NOMO-1 treated with DMSO at 0.1 percent for 48 hours (cell line): ENCODE measurements at regions not wholly inside any gene's neighbourhood (a gene's known extent, or its start where the extent isn't known, plus 50 kb on each side); places are given as distances from the start of the nearest gene placed in this dataset.

Source experiments
- DNase-seq: peaks from one replicate; lab custom pipeline; 2025; ENCODE audit not compliant: unreplicated experiment; lab: John Stamatoyannopoulos, UW

- DNase-seq: no peak
Observed at GRCh38 chr12:127267128-127267527, 999.8 kb upstream of the TMEM132C start.

- no peak for DNase-seq
Observed at GRCh38 chr12:127268213-127268612, 998.8 kb upstream of the TMEM132C start.

GRCh38 chr12:127268706-127269425 is 998.1 kb upstream of the TMEM132C start:
- no peak for DNase-seq

- DNase-seq: no peak
Observed at GRCh38 chr12:127270193-127270592, 996.8 kb upstream of the TMEM132C start.

- DNase-seq: no peak
Observed at GRCh38 chr12:127271776-127272175, 995.2 kb upstream of the TMEM132C start.

GRCh38 chr12:127272864-127273263 is 994.1 kb upstream of the TMEM132C start:
- no peak for DNase-seq

GRCh38 chr12:127273626-127274025 is 993.3 kb upstream of the TMEM132C start:
- no peak for DNase-seq

- no peak for DNase-seq
Observed at GRCh38 chr12:127275416-127275815, 991.6 kb upstream of the TMEM132C start.

GRCh38 chr12:127277882-127278281 is 989.1 kb upstream of the TMEM132C start:
- no peak for DNase-seq

GRCh38 chr12:127278351-127278750 is 988.6 kb upstream of the TMEM132C start:
- DNase-seq: no peak

GRCh38 chr12:127280393-127281275 is 986.3 kb upstream of the TMEM132C start:
- no peak for DNase-seq

GRCh38 chr12:127282786-127283565 is 984.0 kb upstream of the TMEM132C start:
- no peak for DNase-seq

GRCh38 chr12:127284021-127284420 is 982.9 kb upstream of the TMEM132C start:
- no peak for DNase-seq

GRCh38 chr12:127284870-127285431 is 982.0 kb upstream of the TMEM132C start:
- DNase-seq: no peak

GRCh38 chr12:127286281-127286680 is 980.7 kb upstream of the TMEM132C start:
- no peak for DNase-seq

GRCh38 chr12:127287256-127287655 is 979.7 kb upstream of the TMEM132C start:
- DNase-seq: no peak

GRCh38 chr12:127290251-127290650 is 976.7 kb upstream of the TMEM132C start:
- no peak for DNase-seq

- no peak for DNase-seq
Observed at GRCh38 chr12:127292736-127293135, 974.2 kb upstream of the TMEM132C start.

GRCh38 chr12:127293507-127294310 is 973.3 kb upstream of the TMEM132C start:
- DNase-seq: no peak

GRCh38 chr12:127294651-127295210 is 972.2 kb upstream of the TMEM132C start:
- no peak for DNase-seq
